GM18499 (cell line): ENCODE measurements at regions not wholly inside any gene's neighbourhood (a gene's known extent, or its start where the extent isn't known, plus 50 kb on each side); places are given as distances from the start of the nearest gene placed in this dataset.

Experiments
- ATAC-seq: cut with Tn5 transposase; IDR thresholded peaks from one replicate; pipeline ENCODE4 v1.9.1; 2021; ENCODE audit warnings: moderate number of reproducible peaks; ENCODE audit not compliant: insufficient read depth, unreplicated experiment

DNA sequence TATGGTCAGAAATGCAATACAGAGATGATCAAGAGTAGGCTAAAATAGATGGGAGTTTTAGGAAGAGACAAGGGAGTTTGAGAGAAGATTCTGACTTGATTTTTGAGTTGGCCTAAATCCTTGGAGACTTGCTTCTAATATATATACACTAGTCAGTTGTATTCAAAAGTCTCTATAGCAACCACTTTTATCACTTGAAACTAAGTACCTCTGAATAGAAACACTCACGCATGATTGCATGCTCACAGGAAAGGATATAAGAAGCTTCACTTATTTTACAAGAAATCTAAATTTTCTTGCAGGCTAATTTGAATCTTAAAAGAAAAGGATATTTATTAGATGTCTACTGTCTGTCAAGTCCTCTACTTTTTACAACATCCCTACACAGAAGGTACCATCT, 316.8 kb downstream of the SNAPC1 start:
- no peak for ATAC-seq

DNA sequence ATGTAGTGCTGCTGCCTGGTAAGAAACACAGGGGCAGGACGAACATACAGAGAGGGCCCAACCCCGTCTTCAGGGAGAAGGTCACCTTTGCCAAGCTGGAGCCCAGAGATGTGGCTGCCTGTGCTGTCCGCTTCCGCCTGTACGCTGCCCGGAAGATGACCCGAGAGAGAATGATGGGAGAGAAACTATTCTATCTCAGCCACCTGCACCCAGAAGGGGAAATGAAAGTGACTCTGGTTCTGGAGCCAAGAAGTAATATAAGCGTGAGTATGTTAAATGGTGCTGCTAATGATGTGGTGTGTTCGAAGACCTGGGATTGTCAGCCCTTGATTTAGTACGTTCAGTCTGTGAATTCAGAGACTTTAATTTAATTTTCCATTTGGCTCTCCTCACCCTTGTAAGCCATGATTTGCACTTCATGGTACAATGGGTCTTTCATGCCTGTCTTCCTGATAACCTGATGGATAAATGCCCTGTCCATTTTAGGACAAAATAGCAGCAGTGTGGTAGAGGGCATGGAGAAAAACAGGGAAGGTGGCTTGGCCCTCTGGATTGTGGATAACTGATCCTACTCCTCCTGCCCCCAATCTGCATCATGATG, 318.9 kb downstream of the SNAPC1 start:
- ATAC-seq, result peak; percentile 95

DNA sequence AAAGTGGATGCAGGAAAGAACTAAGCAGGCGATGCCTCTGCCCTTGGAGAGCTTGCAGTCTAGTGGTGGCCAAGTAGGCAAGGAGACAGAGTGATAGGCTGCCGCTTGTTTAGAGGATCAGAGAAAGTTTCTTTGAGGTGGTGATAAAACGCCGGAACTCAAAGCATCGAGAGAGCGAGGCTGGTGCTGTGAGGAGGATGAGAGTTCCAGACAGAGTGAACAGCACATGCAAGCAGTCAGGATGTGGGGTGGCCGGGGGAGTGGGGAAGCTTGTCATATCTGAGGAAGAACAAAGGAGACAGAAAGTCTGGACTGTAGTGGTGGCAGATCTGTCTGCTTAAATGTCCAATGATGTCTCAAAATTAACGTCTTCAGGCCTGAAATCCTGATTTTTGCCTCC, 319.7 kb downstream of the SNAPC1 start:
- ATAC-seq, result no peak

DNA sequence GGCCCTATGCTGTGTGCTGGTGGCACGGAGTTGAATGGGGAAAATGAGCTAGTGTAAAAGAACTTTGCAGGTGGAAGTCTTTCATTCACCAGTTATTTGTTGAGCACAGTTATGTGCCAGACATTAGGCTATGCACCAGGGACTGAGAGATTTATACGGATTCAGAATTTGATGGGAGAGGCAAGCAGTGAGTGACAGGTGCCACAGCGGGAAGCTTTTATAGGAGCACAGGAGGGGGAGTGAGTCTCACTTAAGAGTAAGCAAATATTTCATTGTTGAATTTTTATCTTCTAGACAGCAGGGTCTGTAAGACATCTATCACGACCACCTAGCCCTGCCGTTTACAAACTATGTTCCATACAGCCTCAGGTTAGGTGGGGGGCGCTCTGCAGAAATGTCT, 320.6 kb downstream of the SNAPC1 start:
- ATAC-seq, result no peak

DNA sequence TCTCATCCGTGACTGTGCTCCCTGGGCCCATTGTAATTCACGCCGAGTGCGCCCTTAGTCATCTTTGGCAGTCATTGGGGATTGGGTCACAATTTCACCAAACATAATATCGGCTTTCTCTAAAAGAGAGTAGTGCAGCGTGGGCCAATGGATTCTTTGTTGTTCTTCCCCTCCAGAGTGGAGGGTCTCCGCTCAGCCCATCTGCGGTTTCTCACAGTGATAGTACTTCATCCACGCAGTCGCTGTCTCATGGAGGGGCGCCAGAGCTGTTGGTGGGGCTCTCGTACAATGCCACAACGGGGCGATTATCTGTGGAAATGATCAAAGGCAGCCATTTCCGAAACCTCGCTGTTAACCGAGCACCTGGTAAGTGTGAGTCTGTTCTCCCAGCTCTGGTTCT, 321.8 kb downstream of the SNAPC1 start:
- ATAC-seq, result no peak

DNA sequence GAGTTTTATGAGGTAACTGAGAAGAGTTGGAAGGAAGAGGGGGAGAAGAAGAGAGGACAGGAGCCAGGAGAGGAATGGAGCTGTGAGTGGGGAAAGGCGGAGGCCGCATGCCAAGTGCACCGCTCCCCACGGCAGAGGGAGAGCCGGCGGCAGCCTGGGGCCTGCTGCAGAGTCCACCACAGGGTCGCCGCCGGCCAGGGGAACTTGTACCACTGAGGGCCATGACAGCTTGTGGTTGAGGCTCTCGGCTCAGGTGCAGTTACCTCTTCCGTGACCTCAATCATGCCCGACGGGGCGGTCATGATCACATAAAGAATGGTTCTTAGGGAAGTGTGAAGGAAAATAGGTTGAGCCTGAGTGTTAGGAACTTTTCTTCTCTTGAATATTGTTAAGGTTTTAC, 325.0 kb downstream of the SNAPC1 start:
- no peak for ATAC-seq

DNA sequence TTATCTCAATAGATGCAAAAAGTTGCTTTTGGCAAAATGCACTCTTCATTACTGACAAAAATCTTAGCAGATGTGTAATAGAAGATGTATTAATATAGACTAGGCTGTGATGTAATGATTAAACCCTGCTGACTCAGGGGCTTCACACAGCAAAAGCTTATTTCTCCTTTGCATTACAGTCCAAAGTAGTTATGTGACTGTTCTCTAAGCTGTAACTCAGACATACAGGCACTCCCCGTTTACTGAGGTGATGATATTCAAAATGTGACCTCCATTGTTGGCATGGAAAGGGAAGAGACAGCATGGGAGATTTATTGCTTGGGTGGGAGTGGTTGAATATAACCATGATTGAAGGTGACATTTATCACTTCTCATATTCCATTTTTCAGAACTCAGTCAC, 331.5 kb downstream of the SNAPC1 start:
- no peak for ATAC-seq

DNA sequence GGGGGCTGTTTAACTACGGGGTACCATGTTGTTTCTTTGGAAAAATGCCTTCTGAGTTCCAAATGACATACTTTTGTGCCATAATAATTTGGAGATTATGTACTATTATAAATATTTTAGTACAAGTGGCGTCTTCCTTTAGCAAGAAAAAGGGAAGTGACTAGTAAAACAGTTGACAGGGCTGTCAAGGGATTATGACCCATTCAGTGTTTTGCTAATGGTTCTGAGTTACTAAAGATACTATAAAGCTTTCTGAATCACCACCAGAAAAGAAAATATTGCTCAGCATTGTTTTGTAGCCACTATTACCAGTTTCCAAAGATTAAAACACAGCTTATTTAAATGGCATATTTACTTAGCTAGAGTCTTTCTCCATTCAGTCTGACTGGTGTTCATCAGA, 334.9 kb downstream of the SNAPC1 start:
- ATAC-seq, result no peak

DNA sequence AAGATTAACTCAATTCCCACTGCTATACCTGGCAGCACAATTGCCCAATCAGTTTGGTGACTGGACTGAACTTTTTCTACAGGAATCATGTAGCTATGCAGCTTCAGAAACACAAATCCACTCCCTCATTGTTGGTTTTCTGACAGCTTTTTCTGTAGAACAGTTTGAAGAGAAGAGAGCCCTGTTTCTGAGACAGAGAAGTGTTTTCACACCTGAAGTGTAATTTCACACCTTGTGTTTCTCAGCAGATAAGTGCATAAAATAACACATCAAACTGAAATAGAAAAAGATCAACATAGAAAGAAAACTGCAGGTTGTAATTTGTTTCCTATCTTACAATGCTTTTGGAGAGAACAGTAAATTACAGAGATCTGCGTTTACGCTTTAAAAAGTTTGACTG, 335.6 kb downstream of the SNAPC1 start:
- no peak for ATAC-seq

DNA sequence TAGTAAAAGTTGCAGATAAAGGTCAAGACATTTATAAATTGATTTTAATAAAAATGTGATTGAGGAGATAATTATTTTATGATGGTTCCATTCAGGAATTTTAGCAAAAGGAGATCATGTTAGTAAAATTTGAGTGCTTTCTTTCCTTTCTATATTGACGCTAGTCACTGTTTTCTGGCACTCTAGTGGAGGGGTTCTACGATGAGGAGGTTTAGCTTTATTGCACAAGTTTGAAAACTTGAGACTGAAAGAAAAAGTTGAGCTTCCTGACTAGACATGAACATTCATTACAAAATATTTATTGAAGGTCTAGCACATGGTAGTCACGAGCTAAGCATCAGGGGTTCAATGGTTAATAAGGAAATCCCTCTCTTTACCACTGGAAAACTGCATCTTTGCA, 336.1 kb downstream of the SNAPC1 start:
- no peak for ATAC-seq

DNA sequence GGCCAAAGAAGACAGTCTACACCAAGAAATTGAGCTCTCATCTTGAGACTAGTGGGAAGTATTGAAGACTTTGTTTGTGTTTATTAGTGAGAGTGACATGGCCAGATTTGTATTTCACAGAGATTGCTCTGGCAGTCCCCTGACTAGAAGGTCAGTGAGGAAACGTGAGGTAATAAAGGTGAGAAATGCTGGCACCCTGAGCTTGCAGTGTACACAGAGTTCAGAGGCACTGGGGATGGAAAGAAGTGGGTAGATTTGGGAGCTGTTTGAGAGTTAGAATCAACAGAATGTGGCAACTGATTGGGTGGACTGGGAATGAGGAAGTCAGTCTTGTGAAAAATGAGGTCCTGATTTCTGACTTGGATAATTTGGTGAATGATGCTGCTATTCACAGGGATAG, 336.9 kb downstream of the SNAPC1 start:
- ATAC-seq, result no peak

DNA sequence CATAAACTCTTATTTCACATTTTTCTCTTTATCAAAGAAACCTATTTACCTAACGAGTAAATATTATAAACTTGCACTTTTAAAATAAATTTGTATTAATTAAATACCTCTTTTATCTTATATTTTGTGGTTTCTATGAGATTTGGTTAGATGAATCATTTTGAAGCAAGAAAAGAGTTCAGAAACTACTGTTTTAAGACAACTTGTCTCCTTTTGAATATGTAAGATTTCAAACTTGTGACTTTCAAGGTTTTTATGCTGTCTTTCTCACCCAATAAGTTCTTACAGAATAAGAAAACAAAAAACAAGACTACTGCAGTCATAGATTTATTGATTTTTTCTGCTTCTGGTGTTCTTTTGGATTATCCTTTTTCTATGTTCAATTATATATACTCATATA, 339.0 kb downstream of the SNAPC1 start:
- ATAC-seq, result no peak

DNA sequence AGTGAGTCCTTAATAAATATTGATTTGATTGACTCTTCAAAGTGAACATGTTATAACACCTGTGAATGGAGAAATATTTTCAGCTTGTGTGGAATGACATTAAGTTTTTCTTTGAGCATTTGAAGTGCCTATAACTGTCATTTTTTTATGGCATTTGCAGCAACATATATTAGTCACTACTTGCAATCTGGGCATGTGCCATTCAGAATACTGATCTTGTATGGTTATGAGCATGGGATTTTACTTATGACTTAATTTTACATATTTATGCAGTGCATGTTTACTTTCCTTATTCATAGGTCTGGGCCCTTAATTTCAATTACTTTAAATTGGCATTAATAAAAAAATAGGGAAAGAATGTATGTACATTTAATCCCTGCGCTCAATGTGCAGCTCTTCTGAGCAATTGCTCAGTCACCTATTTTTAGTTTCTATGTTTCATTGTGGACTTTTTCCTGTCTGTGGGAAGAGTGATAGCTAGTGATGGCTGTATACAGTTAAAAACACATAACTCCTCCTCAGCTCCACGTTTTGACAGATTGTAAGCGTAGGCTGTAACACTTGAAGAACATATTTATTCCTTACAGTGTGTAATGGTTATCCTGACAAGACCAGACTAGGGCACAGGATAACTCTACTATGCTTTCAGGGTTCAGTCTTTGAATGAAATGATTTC, 339.6 kb downstream of the SNAPC1 start:
- no peak for ATAC-seq

DNA sequence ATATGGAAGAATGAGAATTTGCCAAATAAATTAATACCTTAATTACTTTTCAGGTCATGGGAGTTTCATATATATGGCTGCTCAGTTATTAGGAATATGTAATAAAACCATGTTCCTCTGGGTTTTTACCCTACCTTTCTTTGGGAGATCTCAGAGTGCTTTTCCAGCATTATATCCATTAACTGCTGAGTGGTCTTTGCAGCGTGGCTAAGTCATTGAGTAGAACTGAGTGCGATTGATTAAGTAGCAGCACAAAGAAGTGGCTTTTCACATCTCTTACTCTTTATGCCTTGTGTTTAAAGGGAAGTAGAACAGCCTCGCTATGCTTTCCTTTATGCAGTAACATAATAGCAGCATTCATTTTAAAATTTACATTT, 340.1 kb downstream of the SNAPC1 start:
- ATAC-seq, result no peak

DNA sequence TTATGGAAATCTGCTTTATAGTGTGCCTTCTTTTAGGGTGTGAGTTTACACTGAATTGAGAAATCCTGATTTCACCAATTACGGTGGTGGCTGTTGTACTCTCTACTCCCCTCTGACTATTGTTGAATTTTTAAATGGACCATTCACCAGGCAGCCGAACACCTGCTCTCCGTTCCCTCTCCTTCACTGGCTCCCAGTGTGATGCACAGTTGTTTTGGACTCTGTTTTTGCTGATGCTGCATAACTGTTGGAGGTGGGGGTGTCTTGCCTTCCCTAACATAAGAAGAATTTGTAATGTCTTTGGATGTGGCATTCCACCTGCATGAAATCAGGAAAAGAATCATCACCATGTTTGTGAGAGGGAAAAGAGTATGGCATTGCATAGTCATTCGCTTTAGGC, 341.2 kb downstream of the SNAPC1 start:
- ATAC-seq, result no peak

DNA sequence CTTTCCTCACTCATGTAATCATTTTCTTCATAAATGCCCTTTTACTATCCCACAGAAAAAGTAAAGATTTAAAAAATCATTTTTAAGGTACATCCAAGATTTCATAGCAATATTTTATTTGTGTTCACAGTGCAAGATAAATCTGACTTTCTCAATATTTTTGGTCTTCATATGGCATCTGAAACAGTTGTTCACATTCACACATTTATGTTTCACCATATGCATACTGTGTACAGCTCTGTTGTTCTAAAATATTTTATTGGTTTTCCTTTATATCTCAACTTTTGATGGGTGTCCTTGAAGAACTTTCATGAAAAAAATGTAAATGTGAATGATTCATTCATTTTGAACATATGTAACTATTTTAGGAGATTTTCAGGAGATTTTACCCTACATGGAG, 348.7 kb downstream of the SNAPC1 start:
- no peak for ATAC-seq

DNA sequence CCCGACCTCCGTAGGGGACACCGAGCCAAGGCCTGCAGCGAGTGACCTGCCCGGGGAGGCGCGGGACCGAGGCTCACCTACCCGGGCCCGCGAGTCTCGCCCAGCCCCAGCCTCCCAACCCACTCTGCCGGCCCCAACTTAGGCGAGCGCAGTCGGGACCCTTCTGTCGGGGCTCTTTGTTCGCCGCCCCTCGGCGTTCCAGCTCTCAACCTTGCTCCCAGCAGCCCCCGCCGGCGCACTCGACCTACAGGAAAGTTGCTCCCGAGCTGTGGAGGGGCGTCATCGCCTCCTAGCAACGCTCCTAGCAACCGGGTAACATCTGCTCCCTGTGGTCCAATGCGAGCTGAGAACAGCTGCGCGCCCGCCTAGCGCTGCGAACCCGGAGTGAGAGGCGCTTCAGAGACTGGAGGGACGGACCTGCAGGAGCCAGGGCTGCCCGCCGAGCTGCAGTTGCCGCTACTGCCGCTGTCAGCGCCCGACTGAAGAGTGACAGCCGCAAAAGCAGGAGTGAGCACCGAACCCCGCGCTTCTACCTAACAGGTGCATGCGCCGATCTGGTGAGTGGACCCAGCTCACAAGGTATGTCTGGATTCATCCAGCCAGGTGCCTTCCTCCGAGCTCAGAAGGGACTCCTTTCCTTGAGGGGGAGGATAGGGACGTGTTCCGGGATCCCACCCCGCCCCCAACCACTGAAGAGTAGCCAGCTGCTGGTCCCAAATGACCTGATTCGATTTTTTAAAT, 355.0 kb downstream of the SNAPC1 start:
- peak; percentile 73 for ATAC-seq

DNA sequence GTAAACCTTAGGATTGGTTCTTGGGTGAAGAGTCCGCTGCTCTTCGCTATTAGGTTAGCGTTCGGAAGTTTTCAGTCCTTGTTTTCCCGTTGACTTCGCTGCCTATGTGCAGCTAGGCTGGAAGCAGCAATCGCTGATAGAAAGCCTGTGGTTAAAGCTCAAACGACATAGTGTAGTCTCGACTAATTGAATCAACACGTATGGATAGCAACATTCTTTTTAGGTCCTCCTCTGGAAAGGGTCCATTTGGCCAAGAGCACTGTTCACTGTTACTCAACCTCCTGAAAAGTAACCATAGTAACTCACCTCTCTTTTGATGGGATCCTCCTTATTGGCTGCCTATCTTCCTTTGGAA, 355.5 kb downstream of the SNAPC1 start:
- no peak for ATAC-seq

DNA sequence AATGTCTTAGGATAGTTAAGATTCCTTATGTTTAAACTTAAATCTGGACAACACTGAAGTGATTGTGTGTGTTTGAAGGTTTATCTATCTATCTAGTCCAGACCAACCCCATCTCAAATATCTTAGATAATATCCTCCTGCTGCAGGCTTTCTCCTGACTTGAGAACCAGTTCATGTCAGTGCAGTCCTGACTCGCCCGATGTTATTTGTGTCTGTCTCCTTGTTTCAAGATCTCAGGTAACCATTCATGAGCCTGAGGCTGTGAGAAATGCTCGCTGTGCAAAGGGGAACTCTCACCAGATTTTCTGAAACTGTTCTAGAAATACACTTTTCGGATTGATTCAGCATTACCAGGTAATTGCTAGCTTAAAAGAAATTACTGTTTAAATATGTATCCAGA, 356.2 kb downstream of the SNAPC1 start:
- no peak for ATAC-seq

DNA sequence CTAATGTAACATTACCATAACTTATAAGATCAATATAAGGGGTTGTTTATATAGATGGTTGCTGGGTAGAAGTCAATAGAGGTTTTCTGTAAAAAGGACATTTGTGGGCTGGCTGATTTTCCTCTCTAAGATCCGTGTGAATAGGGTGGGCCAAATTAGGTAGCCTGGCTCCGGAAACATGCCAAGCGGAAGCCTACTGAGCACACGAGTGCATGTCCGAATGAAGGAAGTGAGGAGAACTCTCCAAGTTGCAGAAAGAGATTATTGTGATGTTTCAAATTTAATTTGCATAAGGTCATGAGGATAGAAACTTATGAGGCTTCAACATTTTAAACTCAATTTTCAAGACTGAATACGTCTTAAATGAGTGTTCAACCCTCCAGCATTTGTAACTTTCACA, 356.7 kb downstream of the SNAPC1 start:
- no peak for ATAC-seq

DNA sequence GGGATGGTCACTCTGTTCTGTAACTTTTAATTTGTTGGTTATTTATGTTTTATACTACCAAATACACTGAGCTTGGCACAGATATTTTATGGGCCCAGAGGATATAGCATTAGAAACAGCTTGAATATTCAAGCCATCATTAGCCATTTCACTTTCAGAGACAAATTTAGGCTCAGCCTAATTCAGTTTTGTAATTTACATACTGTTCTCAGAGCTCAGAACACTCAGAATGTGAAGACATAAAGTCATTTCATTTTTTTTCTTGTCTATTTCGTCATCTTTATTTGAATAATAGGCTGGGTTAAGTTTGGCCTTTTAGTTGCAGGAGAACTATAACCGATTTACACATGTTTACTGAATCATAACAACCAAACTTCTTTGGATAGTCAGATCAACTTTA, 361.7 kb downstream of the SNAPC1 start:
- ATAC-seq, result no peak

DNA sequence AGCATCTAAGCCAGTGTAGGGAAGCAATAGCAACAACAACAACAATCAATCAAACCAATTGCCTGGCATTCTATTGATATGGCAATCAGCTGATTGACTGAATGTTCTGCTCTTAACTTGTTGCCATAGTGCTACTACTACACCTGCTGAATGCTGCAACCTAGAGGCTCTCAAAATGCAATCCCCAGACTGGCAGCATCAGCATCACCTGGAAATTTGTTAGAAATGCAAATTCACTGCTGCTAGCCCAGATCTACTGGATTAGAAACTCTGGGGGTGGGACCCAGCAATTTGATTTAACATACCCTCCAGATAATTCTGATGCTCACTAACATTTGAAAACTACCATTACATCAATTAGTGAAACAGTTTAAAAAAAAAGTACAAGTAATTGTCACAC, 363.6 kb downstream of the SNAPC1 start:
- no peak for ATAC-seq
